Hepatocyte (in vitro differentiated cells): ENCODE measurements at regions not wholly inside any gene's neighbourhood (a gene's known extent, or its start where the extent isn't known, plus 50 kb on each side); places are given as distances from the start of the nearest gene placed in this dataset.

ENCODE experiments used
- CTCF ChIP-seq: fragments of 200-600 bp; sonication (generic); IDR thresholded peaks from 2 replicates; pipeline ENCODE4 v1.5.1; 2016; ENCODE audit warnings: antibody characterized with exemption, mild to moderate bottlenecking; ENCODE audit not compliant: poor library complexity
- EZH2phosphoT487 ChIP-seq: fragments of 200-600 bp; sonication (generic); IDR thresholded peaks from one replicate; pipeline ENCODE4 v1.6.1; 2018; ENCODE audit warnings: antibody characterized with exemption, mild to moderate bottlenecking, low read depth, moderate library complexity; ENCODE audit not compliant: unreplicated experiment, severe bottlenecking

- TF ChIP-seq CTCF (no peak), EZH2phosphoT487 (no peak)
Measured at GRCh38 chr6:137332637-137333280, 113.6 kb upstream of the IFNGR1 start.
